ENCODE measurements at regions not wholly inside any gene's neighbourhood (a gene's known extent, or its start where the extent isn't known, plus 50 kb on each side); places are given as distances from the start of the nearest gene placed in this dataset.
A peak's percentile ranks its signal among the peaks of the same experiment; 100 is the strongest.
"Not testable (repeated sequence)": the region's sequence is repeated elsewhere in the genome, so short reads cannot be mapped to it uniquely, and the experiment has no call there.

DNA sequence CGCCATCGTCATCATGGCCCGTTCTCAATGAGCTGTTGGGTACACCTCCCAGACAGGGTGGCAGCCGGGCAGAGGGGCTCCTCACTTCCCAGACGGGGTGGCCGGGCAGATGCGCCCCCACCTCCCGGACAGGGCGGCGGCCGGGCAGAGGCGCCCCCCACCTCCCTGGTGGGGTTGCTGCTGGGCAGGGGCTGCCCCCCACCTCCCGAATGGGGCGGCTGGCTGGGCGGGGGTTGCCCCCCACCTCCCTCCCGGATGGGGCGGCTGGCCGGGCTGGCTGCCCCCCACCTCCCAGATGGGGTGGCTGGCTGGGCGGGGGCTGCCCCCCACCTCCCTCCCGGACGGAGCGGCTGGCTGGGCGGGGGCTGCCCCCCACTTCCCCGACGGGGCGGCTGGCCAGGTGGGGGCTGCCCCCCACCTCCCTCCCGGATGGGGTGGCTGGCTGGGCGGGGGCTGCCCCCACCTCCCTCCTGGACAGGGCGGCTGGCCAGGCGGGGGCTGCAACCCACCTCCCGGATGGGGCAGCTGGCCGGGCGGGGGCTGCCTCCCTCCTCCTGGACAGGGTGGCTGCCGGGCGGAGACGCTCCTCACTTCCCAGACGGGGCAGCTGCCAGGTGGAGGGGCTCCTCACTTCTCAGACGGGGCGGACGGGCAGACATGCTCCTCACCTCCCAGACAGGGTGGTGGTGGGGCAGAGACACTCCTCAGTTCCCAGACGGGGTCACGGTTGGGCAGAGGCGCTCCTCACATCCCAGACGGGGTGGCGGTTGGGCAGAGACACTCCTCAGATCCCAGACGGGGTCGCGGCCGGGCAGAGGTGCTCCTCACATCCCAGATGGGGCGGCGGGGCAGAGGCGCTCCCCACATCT lies 208.8 kb downstream of the BMP15 start:
- not testable (repeated sequence) for H3K4me3 ChIP-seq, H3K9me3 ChIP-seq, DNase-seq

DNA sequence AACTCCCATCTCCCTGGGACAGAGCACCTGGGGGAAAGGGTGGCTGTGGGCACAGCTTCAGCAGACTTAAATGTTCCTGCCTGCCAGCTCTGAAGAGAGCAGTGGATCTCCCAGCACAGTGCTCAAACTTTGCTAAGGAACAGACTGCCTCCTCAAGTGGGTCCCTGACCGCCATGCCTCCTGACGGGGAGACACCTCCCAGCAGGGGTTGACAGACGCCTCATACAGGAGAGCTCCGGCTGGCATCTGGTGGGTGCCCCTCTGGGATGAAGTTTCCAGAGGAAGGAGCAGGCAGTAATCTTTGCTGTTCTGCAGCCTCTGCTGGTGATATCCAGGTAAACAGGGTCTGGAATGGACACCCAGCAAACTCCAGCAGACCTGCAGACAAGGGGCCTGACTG lies 206.9 kb upstream of the NUDT10 start:
- not testable (repeated sequence) for H3K36me3 ChIP-seq, DNase-seq, H3K9me3 ChIP-seq, H3K27me3 ChIP-seq, H3K4me3 ChIP-seq

More for the DNA sequence above, 208.8 kb downstream of the BMP15 start:
- H3K36me3 ChIP-seq, H3K27me3 ChIP-seq: not testable (repeated sequence)

DNA sequence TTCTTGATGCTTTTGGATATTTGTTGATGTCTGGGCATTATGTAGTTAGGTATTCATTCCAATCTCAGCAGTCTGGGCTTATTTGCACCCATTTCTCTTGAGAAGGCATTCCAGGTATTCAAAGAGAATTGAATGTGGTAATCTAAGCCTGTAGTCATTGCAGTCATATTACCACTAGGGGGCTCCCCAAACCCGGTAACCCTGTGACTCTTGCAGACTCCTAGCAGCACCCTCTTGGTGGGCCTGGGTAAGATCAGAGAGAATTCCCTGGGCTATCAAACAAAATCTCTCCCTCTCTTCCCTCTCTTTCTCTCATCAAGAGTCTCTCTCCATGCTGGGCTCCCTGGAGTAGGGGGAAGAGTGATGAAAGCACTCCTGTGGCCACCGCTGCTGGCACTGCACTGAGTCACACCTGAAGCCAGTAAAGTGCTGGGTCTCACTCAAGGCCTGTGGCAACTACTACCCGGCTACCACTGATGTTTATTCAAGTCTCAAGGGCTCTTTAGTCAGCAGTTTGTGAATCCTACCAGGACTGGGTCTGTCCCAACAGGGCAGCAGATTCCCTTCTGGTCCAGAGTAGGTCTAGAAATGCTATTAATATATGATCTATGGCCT lies 187.7 kb upstream of the NUDT10 start:
- Histone ChIP-seq H3K4me3 (no peak overlapping the region), H3K9me3 (no peaks in the 10 kb centered on the region), H3K36me3 (no peaks in the 10 kb centered on the region), H3K27me3 (no peaks in the 10 kb centered on the region)
- peak; percentile 2 for DNase-seq

DNA sequence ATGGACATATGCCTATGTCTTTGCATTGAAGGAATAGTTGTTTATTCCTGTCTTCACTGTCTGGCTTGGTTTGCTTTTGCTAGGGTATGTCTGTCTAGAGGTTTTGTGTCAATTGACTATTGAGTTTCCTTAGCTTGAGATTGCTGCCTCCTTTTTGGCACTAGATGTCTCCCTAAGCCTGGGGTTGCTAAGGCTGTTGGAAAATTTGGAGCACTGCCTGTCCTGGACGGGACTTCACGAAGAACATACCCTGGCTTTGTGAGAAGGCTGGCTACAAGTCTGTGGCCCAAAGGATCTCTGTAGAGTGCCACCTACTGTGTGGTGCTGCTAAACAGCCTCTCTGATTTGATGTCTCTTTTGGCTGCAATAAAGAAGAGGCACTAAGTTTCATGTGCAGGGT lies 183.8 kb upstream of the NUDT10 start:
- Histone ChIP-seq H3K36me3 (no peaks in the 10 kb centered on the region), H3K9me3 (no peaks in the 10 kb centered on the region), H3K27me3 (no peaks in the 10 kb centered on the region), H3K4me3 (no peak overlapping the region)
- DNase-seq: peak; percentile 2

DNA sequence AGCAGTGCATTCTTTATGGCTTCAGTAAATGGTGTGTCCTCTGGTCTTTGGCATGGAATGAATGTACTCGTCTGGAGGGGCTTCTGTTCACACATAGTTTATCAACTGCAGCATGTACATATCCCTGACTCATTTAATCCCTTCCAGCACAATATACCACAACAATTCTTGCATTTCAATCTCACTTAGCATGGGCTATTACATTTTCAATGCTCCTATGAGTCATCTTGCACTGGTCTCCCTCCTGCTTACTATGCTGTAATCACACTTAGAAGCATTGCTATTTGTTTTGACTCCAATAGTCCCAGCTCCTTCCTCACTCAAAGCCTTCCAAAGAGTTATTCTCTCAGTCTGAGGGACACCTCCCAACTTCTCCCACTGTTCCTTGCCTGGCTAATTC lies 180.9 kb upstream of the NUDT10 start:
- DNase-seq: no peak
- no peaks in the 10 kb centered on the region for H3K27me3 ChIP-seq
- no peaks in the 10 kb centered on the region for H3K36me3 ChIP-seq
- H3K9me3 ChIP-seq: no peaks in the 10 kb centered on the region
- H3K4me3 ChIP-seq: no peak overlapping the region

DNA sequence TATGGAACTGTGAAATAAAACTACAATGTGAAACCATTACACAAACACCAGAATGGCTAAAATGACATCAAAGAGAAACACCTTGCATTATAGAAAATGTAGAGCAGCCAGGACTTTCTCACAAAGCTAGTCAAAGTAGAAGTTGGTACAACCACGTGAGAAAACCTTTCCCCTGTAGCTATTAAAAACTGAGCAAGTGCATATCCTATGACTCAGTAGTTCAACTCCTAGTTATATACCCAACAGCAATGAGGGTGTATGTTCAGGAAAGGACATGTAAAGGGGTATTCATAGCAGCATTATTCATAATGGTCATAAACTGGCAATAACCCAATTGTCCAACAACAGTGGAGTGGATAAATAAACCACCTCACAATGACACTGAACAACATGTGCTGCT lies 177.5 kb upstream of the NUDT10 start:
- Histone ChIP-seq H3K4me3 (no peak overlapping the region), H3K27me3 (no peaks in the 10 kb centered on the region), H3K36me3 (no peaks in the 10 kb centered on the region), H3K9me3 (no peaks in the 10 kb centered on the region)
- DNase-seq: no peak

DNA sequence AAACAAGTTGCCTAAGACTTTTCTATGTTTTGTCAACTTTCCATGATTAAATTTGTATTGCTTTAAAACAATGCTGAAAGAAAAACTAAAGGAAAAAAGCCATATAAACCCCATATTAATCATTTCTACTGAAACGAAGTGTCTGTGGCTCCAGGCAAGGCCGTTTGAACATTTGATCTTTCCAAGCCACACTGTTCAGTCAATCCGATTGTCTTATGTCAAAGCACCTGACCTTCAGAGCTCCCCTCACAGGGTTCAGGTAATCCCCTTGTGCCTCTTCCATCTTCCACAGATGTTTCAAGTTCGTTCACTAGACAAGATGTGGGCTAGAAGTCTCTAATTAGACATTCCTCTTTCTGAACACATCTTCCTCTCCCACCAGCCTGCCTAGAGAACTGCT lies 177.1 kb upstream of the NUDT10 start:
- no peaks in the 10 kb centered on the region for H3K27me3 ChIP-seq
- H3K9me3 ChIP-seq: no peaks in the 10 kb centered on the region
- no peak for DNase-seq
- H3K4me3 ChIP-seq: no peak overlapping the region
- H3K36me3 ChIP-seq: no peaks in the 10 kb centered on the region

DNA sequence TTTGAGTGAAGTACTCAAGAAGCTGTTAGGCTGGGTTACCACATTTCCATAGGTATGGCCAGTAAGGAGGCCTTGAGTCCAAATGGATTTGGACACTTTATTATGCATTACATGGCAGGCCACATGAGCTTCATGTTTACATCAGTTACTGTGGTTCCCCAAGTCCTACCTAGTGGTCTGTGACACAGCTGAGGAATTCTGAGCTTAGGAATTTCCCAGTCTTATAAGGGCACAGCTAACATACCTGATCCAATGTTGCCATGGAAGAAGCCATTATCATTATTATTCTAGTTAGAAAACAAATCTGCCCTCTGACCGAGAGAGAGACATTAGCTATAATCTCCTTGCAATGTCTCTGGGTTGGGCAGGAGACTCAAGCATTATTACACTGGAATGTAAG lies 174.4 kb upstream of the NUDT10 start:
- H3K27me3 ChIP-seq: no peaks in the 10 kb centered on the region
- H3K9me3 ChIP-seq: no peaks in the 10 kb centered on the region
- no peak overlapping the region for H3K4me3 ChIP-seq
- DNase-seq: no peak
- no peaks in the 10 kb centered on the region for H3K36me3 ChIP-seq

DNA sequence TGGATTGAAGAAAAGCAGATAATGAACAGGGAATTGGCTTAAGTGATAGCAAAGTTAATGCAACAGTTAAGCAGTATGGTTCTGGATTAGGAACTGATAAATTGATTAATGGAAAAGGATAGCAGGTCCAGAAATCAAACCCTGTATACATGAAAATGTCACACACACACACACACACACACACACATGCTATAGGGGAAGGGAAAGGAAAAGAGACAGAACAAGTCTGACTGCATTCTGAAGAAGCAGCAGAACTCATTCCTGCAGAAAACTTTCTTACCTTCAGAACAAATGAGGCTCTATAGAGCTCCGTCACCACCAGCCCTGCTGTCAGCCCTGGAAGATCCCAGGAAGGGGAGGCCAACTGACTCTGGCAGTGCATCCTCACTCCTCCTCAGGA lies 173.2 kb upstream of the NUDT10 start:
- not testable (repeated sequence) for DNase-seq, H3K9me3 ChIP-seq, H3K4me3 ChIP-seq, H3K36me3 ChIP-seq, H3K27me3 ChIP-seq

DNA sequence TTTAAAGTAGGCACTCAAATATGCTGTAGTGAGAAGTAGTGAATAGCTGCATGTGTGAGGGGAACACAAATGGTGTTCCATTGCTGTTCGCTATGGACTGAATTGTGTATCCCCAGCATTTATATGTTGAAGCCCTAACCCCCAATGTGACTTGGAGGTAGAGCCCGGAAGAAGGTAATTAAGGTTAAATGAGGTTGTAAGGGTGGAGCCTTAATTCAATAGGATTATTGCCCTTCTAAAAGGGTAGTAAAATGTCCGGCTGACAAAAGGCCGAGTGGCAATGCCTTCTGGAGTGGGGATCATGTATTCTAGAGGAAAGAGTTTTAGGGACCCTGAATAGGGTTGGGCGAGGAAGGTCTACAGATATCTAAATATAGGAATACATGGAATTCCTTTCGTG lies 168.9 kb upstream of the NUDT10 start:
- Histone ChIP-seq H3K36me3 (no peaks in the 10 kb centered on the region), H3K27me3 (no peaks in the 10 kb centered on the region), H3K4me3 (no peak overlapping the region), H3K9me3 (no peaks in the 10 kb centered on the region)
- DNase-seq: no peak

DNA sequence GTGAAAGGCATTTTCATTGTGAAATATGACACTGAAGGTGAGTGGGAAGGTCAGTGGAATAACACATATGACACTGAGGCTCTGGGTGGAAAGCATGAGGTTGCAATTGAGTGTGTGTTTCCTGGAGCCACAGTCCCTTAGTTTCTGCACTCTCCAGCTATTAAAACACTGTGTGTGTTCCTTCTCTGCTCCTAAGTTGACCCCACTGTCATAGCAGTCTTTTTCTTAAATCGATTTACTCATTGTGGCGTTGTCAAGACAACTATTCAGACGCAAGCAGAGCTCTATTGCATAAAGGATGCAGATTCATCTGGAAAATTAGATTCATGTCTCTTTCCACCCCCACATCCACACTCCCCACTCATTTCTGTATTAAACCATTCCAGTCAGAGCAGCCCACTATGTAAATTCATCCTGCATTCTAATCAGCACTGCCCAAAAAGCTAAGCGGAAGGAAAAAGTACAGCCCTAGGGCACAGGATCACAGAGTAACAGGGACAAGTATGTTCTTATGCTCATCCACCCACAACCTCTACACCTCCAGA lies 154.2 kb upstream of the NUDT10 start:
- not testable (repeated sequence) for DNase-seq, H3K9me3 ChIP-seq, H3K27me3 ChIP-seq, H3K36me3 ChIP-seq, H3K4me3 ChIP-seq

DNA sequence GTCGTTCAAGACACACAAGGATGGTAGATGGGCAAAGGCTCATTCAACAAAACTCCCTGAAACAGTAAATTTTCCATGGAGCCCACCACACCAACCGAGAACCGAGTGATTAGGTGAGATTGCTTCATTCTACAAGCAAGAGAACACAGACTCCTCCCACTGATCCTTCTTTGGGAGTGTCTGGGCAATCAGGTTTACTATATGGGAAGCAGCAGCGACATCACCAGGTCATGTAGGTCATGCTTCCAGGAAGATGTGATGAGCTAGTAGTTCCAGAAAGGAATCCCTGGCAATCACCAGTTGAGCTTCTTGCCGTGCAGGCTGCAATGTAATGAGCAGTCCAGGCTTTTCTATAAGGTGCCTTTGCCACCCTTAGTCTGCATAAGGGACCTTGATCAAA lies 152.8 kb upstream of the NUDT10 start:
- H3K36me3 ChIP-seq, H3K4me3 ChIP-seq, H3K27me3 ChIP-seq, H3K9me3 ChIP-seq, DNase-seq: not testable (repeated sequence)

DNA sequence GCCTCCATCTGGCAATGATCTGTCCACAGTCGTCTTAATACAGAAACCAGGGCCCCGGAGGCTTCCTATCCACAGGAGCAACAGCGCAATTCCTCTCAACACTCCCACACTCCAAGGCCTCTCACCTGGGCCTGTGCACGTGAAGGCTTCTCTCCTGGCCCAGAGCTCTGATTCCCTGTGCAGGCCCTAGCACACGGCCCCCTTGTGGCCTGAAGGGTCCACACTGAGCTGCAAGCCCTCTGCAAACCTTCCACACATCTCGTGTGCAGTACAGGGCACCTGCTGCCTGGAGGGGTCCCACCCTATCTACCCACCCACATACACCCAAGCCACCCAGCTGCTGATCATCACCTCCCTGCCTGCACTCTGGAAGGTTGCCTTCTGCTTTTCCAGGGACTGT lies 150.1 kb upstream of the NUDT10 start:
- Histone ChIP-seq H3K36me3 (no peaks in the 10 kb centered on the region), H3K4me3 (no peak overlapping the region), H3K27me3 (no peaks in the 10 kb centered on the region), H3K9me3 (no peaks in the 10 kb centered on the region)
- no peak for DNase-seq

DNA sequence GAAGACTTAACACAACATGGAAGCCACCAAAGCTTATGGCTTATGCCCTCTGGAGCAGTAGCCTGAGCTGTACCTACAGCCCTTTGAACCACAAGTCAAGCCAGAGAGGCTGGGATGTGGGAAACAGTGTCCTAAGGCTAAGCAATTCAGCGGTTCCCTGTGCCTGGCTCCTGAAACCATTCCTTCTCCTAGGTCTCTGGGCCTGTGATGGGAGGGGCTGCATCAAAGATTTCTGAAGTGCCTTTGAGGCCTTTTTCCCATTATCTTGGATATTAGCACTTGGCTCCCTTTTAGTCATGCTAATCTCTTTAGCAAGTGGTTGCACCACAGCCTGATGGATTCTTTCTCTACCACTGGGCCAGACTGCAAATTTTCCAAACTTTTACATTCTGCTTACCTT lies 140.5 kb upstream of the NUDT10 start:
- Histone ChIP-seq H3K4me3 (no peak overlapping the region), H3K36me3 (no peaks in the 10 kb centered on the region), H3K27me3 (no peaks in the 10 kb centered on the region), H3K9me3 (no peaks in the 10 kb centered on the region)
- DNase-seq: no peak

DNA sequence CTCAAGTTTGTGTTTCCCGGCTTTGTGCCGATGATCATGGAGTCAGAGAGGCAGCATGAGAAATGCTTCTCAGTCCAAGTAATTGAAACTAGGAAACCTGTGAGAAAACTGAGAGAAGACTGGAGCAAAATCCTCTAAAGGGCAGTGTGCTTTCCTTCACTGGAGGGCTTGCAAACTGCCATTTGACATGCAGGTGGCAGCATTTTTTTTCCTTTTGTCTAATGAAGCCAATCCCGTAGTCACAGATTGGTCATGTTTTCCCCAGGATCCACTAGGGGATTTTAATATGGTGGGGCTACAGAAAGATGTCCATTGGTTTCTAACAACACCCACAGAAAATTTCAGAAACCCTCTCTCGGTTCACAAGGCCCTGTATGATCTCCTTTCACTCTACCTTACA lies 117.4 kb upstream of the NUDT10 start:
- Histone ChIP-seq H3K27me3 (no peaks in the 10 kb centered on the region), H3K36me3 (no peaks in the 10 kb centered on the region), H3K9me3 (no peaks in the 10 kb centered on the region), H3K4me3 (no peak overlapping the region)
- DNase-seq: no peak

DNA sequence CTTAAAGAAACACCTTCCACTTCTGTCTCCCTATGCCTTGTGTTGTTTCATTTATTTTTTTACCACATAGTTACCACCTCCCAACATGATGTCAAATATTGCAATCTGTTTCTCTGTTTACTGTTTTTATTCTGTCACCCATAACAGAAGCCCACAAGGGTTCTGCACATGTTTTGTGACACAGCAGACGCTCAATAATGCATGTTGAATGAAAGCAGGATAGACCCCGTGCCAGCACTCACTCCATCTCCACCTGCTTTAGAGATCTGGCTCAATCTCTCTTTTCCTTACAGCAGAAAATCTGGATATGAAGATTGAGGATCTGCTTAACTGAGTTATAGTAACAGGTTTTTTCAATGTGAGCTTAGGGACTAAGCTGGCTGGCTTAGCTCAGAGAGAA lies 116.8 kb upstream of the NUDT10 start:
- Histone ChIP-seq H3K9me3 (no peaks in the 10 kb centered on the region), H3K27me3 (no peaks in the 10 kb centered on the region), H3K36me3 (no peaks in the 10 kb centered on the region), H3K4me3 (no peak overlapping the region)
- DNase-seq: no peak

DNA sequence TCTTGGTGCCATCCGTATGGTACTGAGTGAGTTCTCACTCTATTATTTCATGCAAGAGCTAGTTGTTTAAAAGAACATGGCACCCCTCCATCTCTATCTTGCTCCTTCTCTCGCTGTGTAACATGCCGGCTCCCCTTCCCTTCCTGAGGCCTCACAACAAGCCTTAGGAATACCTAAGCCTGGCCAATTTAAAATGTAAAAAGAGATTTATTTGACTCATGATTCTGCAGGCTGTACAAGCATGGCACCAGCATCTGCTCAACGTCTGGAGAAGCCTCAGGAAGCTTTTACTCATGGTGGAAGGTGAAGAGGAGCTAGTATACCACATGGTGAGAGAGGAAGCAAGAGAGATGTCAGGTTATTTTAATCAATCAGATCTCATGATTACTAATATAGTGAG lies 90.4 kb upstream of the NUDT10 start:
- DNase-seq: no peak
- Histone ChIP-seq H3K27me3 (no peaks in the 10 kb centered on the region), H3K36me3 (no peaks in the 10 kb centered on the region), H3K9me3 (no peaks in the 10 kb centered on the region), H3K4me3 (no peak overlapping the region)

DNA sequence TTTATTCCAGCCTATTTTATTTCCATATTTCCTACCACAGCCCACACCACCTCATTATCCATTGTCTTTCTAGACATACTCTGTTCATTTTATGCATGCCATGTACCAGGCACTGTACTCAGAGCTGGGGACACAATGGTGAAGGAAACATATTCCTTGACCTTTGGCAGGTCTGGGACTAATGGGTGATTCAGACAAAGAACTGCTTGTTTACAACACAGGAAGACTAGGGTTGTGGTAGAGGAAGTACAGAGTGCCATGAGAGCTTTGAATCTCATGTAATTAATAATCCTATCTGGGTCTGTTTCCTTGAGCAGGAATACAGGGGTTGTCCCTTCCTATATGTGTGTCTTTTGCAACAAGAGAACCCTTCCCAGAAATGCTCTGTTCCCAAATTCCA lies 75.1 kb upstream of the NUDT10 start:
- Histone ChIP-seq H3K9me3 (no peaks in the 10 kb centered on the region), H3K27me3 (no peaks in the 10 kb centered on the region), H3K36me3 (no peaks in the 10 kb centered on the region), H3K4me3 (no peak overlapping the region)
- DNase-seq: no peak

Measured in MG63 (cell line).